Endothelial cell (in vitro differentiated cells): ENCODE measurements at regions not wholly inside any gene's neighbourhood (a gene's known extent, or its start where the extent isn't known, plus 50 kb on each side); places are given as distances from the start of the nearest gene placed in this dataset.

ENCODE experiments used
- DNase-seq: peaks from one replicate; pipeline ENCODE4 v3.0.0; 2021; ENCODE audit warnings: low spot score
- H3K27ac Mint-ChIP-seq: one replicate; pipeline ENCODE4 v1.8.0; 2021; ENCODE audit warnings: mixed read lengths, inconsistent platforms; ENCODE audit not compliant: unreplicated experiment
- H3K27me3 Mint-ChIP-seq: one replicate; pipeline ENCODE4 v1.8.0; 2021; ENCODE audit warnings: mild to moderate bottlenecking, moderate library complexity, mixed read lengths, inconsistent platforms; ENCODE audit not compliant: unreplicated experiment
- H3K36me3 Mint-ChIP-seq: one replicate; pipeline ENCODE4 v1.8.0; 2021; ENCODE audit warnings: mild to moderate bottlenecking, low read depth, mixed read lengths, inconsistent platforms; ENCODE audit not compliant: unreplicated experiment
- H3K4me1 Mint-ChIP-seq: one replicate; pipeline ENCODE4 v1.8.0; 2021; ENCODE audit warnings: mild to moderate bottlenecking, mixed read lengths, inconsistent platforms; ENCODE audit not compliant: unreplicated experiment
- H3K4me3 Mint-ChIP-seq: one replicate; pipeline ENCODE4 v1.8.0; 2021; ENCODE audit warnings: mild to moderate bottlenecking, mixed read lengths, inconsistent platforms; ENCODE audit not compliant: unreplicated experiment
- H3K9me3 Mint-ChIP-seq: one replicate; pipeline ENCODE4 v1.8.0; 2021; ENCODE audit warnings: mixed read lengths, inconsistent platforms; ENCODE audit not compliant: unreplicated experiment
- TF ChIP-seq, protein P1 (sequence below): fragments of 200-600 bp; sonication (generic); IDR thresholded peaks from one replicate; pipeline ENCODE4 v1.5.0; 2021; ENCODE audit warnings: antibody characterized with exemption; ENCODE audit not compliant: unreplicated experiment

DNA sequence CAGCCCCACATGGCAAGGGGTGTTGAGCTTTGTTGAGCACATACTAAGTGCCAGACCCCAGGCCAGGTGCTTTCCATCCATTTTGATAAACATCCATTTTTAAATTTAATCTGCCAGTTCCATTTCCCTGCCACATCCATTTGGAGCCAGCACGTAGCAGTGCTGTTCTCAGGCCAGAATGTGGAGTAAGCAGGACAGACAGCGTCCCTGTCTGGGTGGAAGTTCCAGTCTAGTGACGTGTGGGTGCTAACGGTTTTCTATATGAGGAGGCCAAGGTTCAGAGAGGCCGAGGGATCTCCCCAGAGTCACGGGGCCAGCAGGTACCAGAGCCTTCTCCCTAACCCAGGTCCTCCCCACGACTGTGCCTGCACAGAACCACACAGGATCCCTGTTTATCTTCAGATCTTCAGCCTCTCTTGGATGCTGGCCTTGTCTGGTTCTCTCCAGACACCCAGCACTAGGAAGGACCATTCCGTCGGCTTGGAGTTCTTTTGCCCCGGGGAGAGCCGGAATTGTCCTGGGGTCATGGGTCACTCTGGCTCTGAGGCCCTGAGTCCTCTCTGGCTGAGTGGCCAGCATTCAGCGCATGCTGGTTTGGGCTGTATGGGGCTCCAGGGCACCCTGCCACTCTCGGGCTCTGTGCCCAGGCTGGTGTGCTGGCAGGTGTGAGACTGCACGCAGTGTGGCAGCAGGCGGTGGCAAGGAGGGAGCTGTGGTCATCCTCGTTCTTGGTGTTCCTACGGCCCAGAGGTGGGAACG lies 63.6 kb upstream of the PPARA start:
- no peak overlapping the region for H3K4me3 Mint-ChIP-seq
- H3K4me1 Mint-ChIP-seq = no peaks in the 10 kb centered on the region
- H3K36me3 Mint-ChIP-seq = no peaks in the 10 kb centered on the region
- H3K27ac Mint-ChIP-seq = no peak overlapping the region
- DNase-seq = no peak
- TF ChIP-seq, protein P1, sequence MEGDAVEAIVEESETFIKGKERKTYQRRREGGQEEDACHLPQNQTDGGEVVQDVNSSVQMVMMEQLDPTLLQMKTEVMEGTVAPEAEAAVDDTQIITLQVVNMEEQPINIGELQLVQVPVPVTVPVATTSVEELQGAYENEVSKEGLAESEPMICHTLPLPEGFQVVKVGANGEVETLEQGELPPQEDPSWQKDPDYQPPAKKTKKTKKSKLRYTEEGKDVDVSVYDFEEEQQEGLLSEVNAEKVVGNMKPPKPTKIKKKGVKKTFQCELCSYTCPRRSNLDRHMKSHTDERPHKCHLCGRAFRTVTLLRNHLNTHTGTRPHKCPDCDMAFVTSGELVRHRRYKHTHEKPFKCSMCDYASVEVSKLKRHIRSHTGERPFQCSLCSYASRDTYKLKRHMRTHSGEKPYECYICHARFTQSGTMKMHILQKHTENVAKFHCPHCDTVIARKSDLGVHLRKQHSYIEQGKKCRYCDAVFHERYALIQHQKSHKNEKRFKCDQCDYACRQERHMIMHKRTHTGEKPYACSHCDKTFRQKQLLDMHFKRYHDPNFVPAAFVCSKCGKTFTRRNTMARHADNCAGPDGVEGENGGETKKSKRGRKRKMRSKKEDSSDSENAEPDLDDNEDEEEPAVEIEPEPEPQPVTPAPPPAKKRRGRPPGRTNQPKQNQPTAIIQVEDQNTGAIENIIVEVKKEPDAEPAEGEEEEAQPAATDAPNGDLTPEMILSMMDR = no peak
- H3K9me3 Mint-ChIP-seq = no peaks in the 10 kb centered on the region
- peaks cover 2% of the 10 kb centered on the region for H3K27me3 Mint-ChIP-seq

DNA sequence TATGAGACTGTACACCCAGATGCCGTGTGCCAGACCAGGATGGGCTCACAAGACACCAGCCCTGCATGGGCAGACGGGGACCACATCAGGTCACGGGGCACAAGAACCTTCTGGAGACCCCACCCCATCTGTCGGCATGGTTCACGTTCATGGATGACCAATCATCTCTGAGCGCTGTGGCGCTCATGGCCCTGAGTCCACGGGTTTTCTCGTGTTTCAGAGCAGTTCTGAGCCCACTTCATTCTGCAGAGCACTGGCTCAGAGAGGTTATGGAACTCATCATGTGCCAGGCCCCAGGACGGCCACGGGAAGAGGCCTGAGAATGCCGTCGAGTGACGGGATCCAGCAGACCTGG lies 63.0 kb upstream of the PPARA start:
- Mint-ChIP-seq H3K4me3 (no peak overlapping the region), H3K36me3 (no peaks in the 10 kb centered on the region), H3K9me3 (no peaks in the 10 kb centered on the region), H3K27ac (no peak overlapping the region), H3K4me1 (no peaks in the 10 kb centered on the region), H3K27me3 (peaks cover 2% of the 10 kb centered on the region)
- TF ChIP-seq, protein P1 = no peak
- DNase-seq = no peak

DNA sequence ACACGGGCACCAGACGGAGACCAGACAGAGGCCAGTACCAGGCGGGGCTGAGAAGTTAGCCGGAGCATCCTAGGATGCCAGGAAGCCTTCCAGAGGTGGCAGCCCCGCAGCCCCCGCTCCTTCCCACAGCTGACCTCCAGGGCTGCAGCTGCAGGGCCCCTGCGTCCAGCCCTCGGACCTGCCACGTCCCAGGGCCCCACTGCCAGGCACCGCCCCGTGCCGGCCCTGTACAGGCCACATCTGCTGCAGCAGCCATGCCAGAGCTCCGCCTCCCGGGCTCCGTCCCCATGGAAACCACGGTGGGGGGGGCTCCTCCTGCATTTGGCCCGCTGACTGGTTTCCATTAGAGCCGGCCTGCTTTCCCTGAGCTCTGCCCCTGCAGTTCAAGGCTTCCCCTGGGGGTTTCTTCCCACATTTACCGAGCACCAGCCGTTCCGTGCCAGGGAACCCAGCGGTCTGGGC lies 62.5 kb upstream of the PPARA start:
- Mint-ChIP-seq H3K27ac (no peak overlapping the region), H3K9me3 (no peaks in the 10 kb centered on the region), H3K4me3 (no peak overlapping the region), H3K4me1 (no peaks in the 10 kb centered on the region), H3K36me3 (no peaks in the 10 kb centered on the region), H3K27me3 (peaks cover 2% of the 10 kb centered on the region)
- TF ChIP-seq, protein P1 = no peak
- DNase-seq = no peak

DNA sequence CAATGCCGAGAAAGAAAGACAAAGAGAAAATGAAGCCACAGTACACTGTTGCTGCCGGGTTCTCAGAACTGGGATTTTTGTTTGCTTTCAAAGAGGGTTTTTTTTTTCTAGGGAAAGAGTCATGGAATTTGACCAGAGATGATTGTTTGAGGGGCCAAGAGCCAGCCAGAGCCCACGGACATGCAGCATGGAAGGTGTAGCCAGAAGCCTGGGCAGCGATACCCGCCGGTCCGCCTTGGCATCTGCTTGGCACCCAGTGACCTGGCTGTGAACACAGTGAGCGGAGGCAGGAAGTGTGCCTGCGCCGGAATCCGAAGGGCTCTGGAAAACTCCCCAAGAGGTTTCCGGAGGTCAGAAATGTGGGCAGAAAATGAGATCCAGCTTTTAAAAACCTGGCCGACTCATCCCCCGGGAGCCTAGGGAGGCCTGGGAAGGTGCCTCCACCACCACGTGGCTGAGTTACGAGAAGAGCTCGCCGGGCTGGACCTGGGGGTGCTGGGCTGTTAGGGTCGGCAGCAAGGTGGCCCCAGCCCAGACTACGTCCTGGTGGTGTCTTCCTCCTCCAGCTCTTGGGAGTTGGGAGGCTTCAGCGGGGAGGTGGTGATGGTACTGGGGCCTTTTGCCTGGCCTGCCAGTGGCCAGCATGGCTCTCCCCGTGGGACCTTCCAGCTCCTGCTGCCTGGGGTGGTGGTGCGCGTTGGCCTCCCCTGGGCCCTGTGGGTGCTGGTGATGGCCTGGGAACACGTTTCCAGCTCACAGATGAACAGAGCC lies 61.6 kb upstream of the PPARA start:
- H3K27ac Mint-ChIP-seq = no peak overlapping the region
- no peaks in the 10 kb centered on the region for H3K4me1 Mint-ChIP-seq
- TF ChIP-seq, protein P1 = no peak
- peaks cover 4% of the 10 kb centered on the region for H3K27me3 Mint-ChIP-seq
- H3K4me3 Mint-ChIP-seq = no peak overlapping the region
- no peaks in the 10 kb centered on the region for H3K36me3 Mint-ChIP-seq
- no peak for DNase-seq
- no peaks in the 10 kb centered on the region for H3K9me3 Mint-ChIP-seq
